Osteocyte (in vitro differentiated cells): ENCODE measurements at regions not wholly inside any gene's neighbourhood (a gene's known extent, or its start where the extent isn't known, plus 50 kb on each side); places are given as distances from the start of the nearest gene placed in this dataset.

Source experiments
- DNase-seq: peaks from one replicate; pipeline ENCODE4 v3.0.0; 2021; ENCODE audit warnings: mixed read lengths; ENCODE audit not compliant: unreplicated experiment; ENCODE audit errors: extremely low spot score
- H3K27ac Mint-ChIP-seq: one replicate; pipeline ENCODE4 v1.8.0; 2021; ENCODE audit warnings: mild to moderate bottlenecking, mixed read lengths; ENCODE audit not compliant: unreplicated experiment
- H3K27me3 Mint-ChIP-seq: one replicate; pipeline ENCODE4 v1.8.0; 2021; ENCODE audit warnings: mixed read lengths; ENCODE audit not compliant: unreplicated experiment
- H3K36me3 Mint-ChIP-seq: one replicate; pipeline ENCODE4 v1.8.0; 2021; ENCODE audit warnings: mixed read lengths; ENCODE audit not compliant: unreplicated experiment
- H3K4me1 Mint-ChIP-seq: one replicate; pipeline ENCODE4 v1.8.0; 2021; ENCODE audit warnings: mixed read lengths; ENCODE audit not compliant: unreplicated experiment
- H3K4me3 Mint-ChIP-seq: one replicate; pipeline ENCODE4 v1.8.0; 2021; ENCODE audit warnings: mild to moderate bottlenecking, moderate library complexity, mixed read lengths; ENCODE audit not compliant: unreplicated experiment
- H3K9me3 Mint-ChIP-seq: one replicate; pipeline ENCODE4 v1.8.0; 2021; ENCODE audit warnings: mixed read lengths; ENCODE audit not compliant: unreplicated experiment
- CTCF ChIP-seq: fragments of 200-600 bp; sonication (generic); IDR thresholded peaks from 2 replicates; pipeline ENCODE4 v1.5.0; 2021; ENCODE audit warnings: antibody characterized with exemption, mild to moderate bottlenecking, moderate library complexity

DNA sequence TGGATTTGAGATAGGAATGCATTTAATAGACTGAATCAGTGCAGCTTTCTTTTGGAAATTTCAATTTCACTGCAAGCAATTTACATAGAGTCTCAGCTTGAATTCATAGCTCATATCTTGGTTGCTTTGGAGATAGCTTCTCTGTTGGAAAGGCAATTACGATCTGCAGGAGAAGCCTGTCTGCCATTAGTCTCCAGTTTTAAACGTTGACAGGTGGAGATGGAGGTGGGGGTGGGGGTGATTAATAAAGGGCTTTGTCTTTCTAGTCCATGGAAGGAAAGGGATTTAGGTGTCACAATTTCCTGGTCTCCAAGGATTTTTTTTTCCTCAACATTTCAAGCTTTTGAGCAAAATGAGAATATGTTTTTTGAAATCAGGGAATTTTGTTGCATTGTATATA lies 184.7 kb downstream of the CARTPT start:
- H3K9me3 Mint-ChIP-seq, result peaks cover 8% of the 10 kb centered on the region
- H3K4me1 Mint-ChIP-seq, result peaks cover 3% of the 10 kb centered on the region

GRCh38 chr5:71904852-71905251 lies 185.8 kb downstream of the CARTPT start:
- peaks cover 8% of the 10 kb centered on the region for H3K9me3 Mint-ChIP-seq
- peaks cover 3% of the 10 kb centered on the region for H3K4me1 Mint-ChIP-seq
- no peak overlapping the region for H3K4me3 Mint-ChIP-seq
- H3K36me3 Mint-ChIP-seq, result no peaks in the 10 kb centered on the region
- no peak for DNase-seq
- H3K27ac Mint-ChIP-seq, result no peak overlapping the region
- no peak for TF ChIP-seq CTCF
- peaks cover 4% of the 10 kb centered on the region for H3K27me3 Mint-ChIP-seq

More for the DNA sequence above, 184.7 kb downstream of the CARTPT start:
- no peak overlapping the region for H3K27ac Mint-ChIP-seq
- H3K4me3 Mint-ChIP-seq, result no peak overlapping the region
- DNase-seq, result no peak
- no peak for TF ChIP-seq CTCF
- no peaks in the 10 kb centered on the region for H3K36me3 Mint-ChIP-seq
- peaks cover 4% of the 10 kb centered on the region for H3K27me3 Mint-ChIP-seq

DNA sequence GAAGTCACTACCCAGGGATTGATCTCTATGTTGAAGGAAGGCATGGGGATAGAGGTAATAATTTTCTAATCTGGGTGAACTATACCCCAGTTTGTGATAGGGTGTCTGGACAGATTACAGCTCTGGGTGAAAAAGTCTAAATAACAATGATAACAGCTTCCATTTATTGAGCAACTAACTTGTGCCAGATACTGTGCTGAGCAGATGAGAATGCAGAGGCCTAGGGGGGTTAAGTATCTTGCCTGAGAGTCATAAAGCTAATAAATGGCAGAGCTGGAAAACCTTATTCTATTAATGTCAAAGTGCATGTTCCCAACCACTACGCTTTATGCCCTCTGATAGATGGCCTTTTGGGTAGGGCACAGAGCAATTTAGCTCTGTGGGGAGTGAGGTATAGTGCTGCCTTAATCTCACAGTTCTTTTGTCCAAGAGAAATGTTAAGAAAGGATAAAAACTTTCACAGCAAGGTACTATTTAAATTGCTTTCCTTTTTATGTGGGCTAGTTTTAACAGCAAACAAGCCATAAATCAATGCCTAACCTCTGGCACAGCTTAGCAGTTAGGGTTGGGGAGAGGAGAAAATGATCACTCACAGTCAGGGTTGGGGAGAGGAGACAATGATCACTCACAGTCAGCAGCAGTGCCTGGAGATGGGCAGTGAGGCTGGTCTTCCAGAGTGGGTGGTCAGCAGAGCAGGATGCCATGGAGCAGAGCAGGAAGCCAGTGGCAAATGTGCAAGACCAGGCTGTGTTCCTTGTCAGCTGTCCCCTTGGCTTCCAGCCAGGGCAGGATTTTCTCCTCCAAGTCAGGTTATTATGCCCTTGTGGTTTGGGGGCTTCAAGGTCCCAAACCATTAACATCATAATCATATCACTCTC lies 187.0 kb downstream of the CARTPT start:
- Mint-ChIP-seq H3K27me3 (peaks cover 4% of the 10 kb centered on the region), H3K4me3 (no peak overlapping the region)

GRCh38 chr5:71907001-71907588 lies 188.0 kb downstream of the CARTPT start:
- no peak for TF ChIP-seq CTCF
- Mint-ChIP-seq H3K4me1 (peaks cover 3% of the 10 kb centered on the region), H3K27me3 (peaks cover 3% of the 10 kb centered on the region), H3K27ac (no peak overlapping the region), H3K36me3 (no peaks in the 10 kb centered on the region), H3K9me3 (peaks cover 12% of the 10 kb centered on the region), H3K4me3 (no peak overlapping the region)
- DNase-seq, result no peak

More for the DNA sequence above, 187.0 kb downstream of the CARTPT start:
- DNase-seq, result no peak
- Mint-ChIP-seq H3K27ac (no peak overlapping the region), H3K36me3 (no peaks in the 10 kb centered on the region), H3K9me3 (peaks cover 8% of the 10 kb centered on the region), H3K4me1 (peaks cover 3% of the 10 kb centered on the region)
- TF ChIP-seq CTCF, result no peak

- Mint-ChIP-seq H3K4me1 (peaks cover 3% of the 10 kb centered on the region), H3K27me3 (peaks cover 2% of the 10 kb centered on the region), H3K36me3 (no peaks in the 10 kb centered on the region), H3K4me3 (no peak overlapping the region), H3K27ac (no peak overlapping the region), H3K9me3 (peaks cover 17% of the 10 kb centered on the region)
- no peak for TF ChIP-seq CTCF
- no peak for DNase-seq
These were observed 188.6 kb downstream of the CARTPT start for GRCh38 chr5:71907608-71908145.
